IPS-18c (cell line): ENCODE measurements at regions not wholly inside any gene's neighbourhood (a gene's known extent, or its start where the extent isn't known, plus 50 kb on each side); places are given as distances from the start of the nearest gene placed in this dataset.

ENCODE experiments used
- H3K4me3 ChIP-seq: 2 replicates; pipeline ENCODE4 v1.7.0; 2013; ENCODE audit warnings: low read depth, mild to moderate bottlenecking, low read length, moderate library complexity; ENCODE audit not compliant: insufficient read depth
- H3K9me3 ChIP-seq: one replicate; pipeline ENCODE4 v1.6.1; 2013; ENCODE audit warnings: mild to moderate bottlenecking, low read length, moderate library complexity; ENCODE audit not compliant: control insufficient read depth, insufficient read depth

DNA sequence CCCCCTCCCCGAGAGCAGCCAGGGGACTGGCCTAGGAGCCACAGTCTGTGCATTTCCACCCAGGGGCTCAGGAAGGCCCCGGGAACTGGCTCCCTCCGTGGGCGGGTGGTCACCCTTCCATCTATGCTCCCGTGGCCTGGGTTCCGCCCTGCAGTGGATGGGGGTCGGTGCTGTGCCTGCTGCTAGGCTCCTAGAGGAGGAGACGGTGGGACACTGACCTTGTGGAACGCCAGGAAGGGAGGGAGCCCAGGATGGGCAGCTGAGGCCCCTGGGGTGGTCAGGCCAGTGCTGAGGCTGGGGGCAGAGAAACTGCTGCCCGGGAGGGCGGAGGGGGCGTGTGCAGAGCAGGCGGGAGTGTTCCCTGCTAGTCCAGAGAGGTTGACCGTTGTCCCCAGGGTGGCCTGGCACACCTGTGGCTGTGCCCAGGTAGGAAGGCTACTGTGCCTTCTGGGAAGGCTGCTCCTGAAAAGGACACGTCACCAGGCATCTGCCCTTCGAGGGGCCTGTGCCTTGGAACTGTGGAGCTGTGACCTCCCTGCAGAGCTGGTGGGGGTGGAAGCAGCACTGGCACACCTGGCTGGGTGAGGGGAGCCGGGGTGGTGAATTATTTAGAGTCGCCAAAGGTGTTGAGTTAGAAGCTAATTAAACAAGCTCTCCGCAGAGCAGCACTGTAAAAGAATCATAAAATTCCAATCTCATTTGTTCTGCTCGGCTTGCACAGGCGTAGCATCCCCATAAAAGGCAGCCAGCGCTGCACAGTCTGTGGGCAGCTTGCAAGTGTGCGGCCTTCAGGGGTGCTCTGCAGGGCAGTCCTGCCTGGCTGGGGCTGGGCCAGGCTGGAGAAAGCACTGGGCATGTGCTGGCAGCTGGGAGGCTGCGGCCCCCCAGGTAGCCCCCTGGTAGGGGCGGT lies 145.1 kb downstream of the KIF26A start:
- Histone ChIP-seq H3K9me3 (no peaks in the 10 kb centered on the region), H3K4me3 (no peak overlapping the region)

DNA sequence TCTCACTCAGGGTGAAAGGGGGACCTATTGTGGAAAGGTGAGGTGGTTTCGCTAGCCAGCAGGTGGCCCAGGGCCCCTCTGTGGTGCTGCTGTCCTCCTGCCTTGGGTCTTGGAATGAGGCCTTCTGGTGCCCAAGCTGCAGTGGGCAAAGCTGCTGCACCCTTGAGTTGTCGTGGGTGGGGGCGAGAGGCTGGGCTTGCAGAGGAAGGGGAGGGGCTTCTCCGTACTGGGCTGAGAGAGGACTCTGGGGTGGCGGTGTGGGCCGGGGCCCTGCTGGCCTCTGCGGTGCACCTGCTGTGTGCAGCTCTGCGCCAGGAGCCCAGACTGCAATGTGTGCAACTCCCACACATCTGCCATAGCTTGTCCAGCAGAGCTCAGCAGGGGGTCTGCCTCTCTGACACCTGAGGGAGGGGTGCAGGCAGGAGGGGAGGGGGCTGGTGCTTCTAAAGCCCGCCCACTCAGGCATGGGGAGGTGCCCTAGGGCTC lies 145.8 kb downstream of the KIF26A start:
- no peaks in the 10 kb centered on the region for H3K9me3 ChIP-seq

DNA sequence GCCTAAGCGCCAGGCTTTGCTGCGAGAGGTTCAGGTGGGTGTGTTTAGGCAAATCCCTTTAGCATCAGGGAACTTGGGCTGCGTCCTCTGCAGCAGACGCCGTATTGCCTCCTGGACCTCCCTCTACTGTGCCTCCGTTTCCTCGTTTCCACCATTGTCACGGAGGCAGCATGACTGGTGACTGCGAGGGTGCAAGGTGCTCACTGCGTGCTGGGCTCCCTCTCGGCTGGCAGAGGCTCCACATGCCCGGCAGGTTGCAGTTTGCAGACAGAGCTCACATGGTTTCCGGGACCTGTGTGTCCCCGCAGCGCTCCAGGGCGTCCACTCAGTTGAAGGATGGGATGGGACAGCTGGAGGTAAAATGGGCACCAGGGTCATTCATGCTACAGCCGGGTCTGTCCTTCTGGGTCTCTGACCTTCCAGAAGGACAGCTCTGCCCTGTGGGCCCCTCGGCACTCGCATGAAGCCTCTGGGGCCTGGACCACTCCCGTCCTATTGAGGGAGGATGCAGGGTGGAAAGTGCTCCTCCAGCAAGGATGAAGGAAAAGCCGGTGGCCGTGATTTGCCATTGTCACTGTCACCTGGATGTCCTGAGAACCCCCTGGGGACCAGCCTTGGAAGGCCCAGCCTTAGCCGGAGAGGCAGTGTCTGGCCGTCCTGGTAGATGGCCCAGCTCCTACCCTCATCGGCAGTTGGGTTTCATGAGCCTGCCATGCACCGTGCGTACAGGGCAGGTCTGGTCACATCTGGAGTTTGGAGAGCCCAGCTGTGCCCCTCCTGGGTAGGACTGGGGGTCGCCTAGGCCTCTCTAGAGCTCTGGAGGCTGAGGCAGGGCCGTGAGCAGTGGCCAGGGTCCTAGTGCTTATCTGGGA lies 146.5 kb downstream of the KIF26A start:
- Histone ChIP-seq H3K4me3 (no peak overlapping the region), H3K9me3 (no peaks in the 10 kb centered on the region)

More for the DNA sequence above, 145.8 kb downstream of the KIF26A start:
- no peak overlapping the region for H3K4me3 ChIP-seq

DNA sequence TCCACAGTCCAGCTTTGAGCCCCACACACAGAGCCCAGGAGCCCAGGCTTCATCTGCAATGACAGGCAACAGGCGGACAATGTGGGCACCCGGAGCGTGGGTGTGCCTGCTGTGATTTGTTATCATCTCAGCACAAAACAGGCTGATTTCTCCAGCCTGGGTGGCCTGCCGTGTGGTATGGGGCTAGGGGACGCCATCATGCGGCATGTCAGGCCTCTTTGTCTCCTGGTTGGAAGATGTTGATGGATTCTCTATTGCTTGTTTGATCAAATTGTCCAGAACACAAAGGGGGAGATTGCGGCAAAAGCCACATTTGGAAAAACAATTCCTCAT lies 147.1 kb downstream of the KIF26A start:
- Histone ChIP-seq H3K9me3 (no peaks in the 10 kb centered on the region), H3K4me3 (no peak overlapping the region)

DNA sequence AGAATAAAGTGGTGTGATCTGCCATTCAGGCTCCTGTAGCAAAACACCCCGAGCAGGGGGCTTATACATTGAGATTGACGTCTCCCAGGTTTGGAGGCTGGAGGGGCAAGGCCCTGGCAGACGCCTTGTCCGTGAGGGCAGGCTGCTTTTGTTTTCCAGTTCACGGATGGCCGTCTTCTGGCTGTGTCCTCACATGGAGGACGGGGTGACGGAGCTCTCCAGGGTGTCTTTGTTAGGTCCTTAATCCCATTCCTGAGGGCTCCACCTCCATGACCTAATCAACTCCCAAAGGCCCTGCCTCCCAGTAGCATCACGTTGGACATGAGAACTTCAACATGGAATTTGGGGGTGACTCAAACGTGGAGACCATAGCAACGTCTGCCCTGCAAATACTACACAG lies 147.7 kb downstream of the KIF26A start:
- no peak overlapping the region for H3K4me3 ChIP-seq
- no peaks in the 10 kb centered on the region for H3K9me3 ChIP-seq

GRCh38 chr14:104286496-104286895 lies 148.1 kb downstream of the KIF26A start:
- H3K4me3 ChIP-seq, result no peak overlapping the region
- H3K9me3 ChIP-seq, result no peaks in the 10 kb centered on the region

- H3K4me3 ChIP-seq, result no peak overlapping the region
Measured at GRCh38 chr14:104287301-104288009, 149.1 kb downstream of the KIF26A start.

DNA sequence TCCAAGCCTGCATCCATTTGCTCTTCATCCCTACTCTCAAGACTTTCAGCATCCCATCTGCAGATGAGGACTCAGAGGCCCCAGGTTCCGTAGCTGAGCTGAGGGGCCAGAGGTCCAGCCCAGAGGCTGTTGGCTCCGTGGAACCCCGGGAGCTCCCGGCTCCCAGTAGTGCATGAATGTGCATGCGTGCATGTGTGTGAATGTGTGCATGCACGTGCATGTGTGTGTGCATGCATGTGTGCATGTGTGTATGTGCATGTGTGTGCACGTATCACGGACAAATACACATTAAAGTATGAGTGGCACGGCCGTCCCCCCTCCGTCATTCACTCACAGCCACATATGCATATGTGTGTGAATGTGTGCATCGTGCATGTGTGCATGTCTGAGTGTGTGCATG lies 149.9 kb downstream of the KIF26A start:
- no peaks in the 10 kb centered on the region for H3K9me3 ChIP-seq
- H3K4me3 ChIP-seq, result no peak overlapping the region

More at GRCh38 chr14:104287301-104288009, 149.1 kb downstream of the KIF26A start:
- H3K9me3 ChIP-seq, result no peaks in the 10 kb centered on the region

DNA sequence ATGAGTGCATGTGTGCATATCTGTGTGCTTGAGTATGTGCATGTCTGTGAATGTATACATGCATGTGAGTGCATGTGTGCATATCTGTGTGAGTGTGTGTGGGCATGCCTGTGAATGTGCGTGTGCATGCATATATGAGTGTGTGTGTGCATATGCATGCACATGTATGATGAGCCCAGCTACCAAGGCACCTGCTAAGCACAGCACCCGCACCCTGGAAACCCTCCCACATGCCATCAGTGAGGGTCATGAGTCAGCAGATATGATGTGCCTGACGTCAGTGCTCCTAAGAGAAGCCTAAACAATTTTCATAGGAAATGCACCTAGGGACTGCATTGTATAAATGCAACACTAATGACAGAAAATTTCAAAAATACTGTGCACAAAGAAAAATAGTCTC lies 151.1 kb downstream of the KIF26A start:
- no peaks in the 10 kb centered on the region for H3K9me3 ChIP-seq
- no peak overlapping the region for H3K4me3 ChIP-seq

- Histone ChIP-seq H3K4me3 (no peak overlapping the region), H3K9me3 (no peaks in the 10 kb centered on the region)
Measured at GRCh38 chr14:104290058-104290667, 151.8 kb downstream of the KIF26A start.

DNA sequence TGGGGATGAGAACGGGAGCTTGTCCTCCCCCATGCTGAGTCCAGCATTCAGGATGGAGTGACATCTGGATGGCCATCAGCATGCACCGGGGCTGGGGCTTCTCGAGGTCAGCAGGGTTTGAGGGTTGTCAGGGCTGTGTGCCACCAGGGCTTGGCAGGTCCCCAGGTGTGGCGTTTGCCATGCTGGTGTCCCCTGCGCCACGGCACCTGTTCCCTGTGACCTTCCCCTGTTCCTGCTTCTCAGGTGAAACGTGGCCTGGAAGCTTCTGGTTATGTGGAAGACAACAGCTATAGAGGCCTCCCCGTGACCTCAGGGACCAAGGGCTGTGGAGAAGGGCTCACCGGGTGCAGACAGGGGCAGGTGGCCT lies 152.4 kb downstream of the KIF26A start:
- no peak overlapping the region for H3K4me3 ChIP-seq
- H3K9me3 ChIP-seq, result no peaks in the 10 kb centered on the region

- Histone ChIP-seq H3K4me3 (no peak overlapping the region; the same call in 1 of the 2 replicates), H3K9me3 (no peaks in the 10 kb centered on the region)
Measured at GRCh38 chr14:104291123-104292000, 153.0 kb downstream of the KIF26A start.

DNA sequence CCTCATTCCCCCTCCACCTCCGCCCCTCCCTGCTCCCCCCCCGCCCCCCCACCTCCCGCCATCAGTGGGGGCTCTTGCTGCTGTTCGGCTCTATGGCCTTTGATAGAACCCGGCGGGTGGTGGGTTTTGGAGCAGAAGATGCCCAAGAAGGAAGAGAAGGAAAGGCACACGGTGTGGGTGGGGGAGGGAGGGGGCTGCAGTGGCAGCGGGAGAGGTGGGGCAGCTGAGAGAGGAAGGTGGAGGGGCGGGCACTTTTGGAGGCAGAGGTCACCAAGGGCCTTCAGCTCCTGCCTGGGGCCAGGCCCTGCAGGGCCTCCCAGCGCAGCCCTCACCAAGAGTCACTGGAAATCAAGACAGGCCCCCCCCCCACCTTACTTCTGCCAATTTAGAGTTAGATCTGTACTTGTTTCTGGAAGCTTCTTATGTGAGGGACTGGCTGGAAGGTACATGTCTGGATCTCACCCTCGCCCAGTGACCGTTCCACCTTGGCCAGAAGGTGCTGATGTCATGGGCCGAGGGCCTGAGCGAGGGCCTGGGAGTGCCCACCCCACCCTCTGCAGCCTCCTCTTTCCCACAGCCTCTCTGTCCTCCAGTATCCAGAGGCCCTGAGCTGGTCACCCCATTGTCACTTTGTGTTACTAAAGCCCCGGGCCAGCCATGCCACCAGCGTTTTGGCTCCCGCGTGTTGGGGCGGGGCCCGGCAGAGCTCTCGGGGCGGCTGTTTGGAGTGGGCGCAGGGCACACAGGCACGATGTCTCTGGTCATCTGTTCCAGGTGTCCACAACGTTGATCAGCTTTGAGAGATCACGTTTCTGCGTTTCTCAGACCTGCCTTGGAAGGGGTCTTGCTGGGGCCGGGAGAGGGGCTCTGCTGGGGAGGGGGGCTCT lies 153.9 kb downstream of the KIF26A start:
- H3K9me3 ChIP-seq, result no peaks in the 10 kb centered on the region
- no peak overlapping the region for H3K4me3 ChIP-seq

- H3K4me3 ChIP-seq, result no peak overlapping the region
- no peaks in the 10 kb centered on the region for H3K9me3 ChIP-seq
Measured at GRCh38 chr14:104293231-104293841, 154.9 kb downstream of the KIF26A start.
